ENCODE measurements at regions not wholly inside any gene's neighbourhood (a gene's known extent, or its start where the extent isn't known, plus 50 kb on each side); places are given as distances from the start of the nearest gene placed in this dataset.

GRCh38 chr1:219050086-219050821 lies 123.4 kb upstream of the LYPLAL1 start:
- CTCF ChIA-PET: no interaction called here

GRCh38 chr1:219050822-219051125 lies 122.9 kb upstream of the LYPLAL1 start:
- H3K4me3 ChIP-seq (replicated peaks in 1 of 2; ENCODE audit: low read depth in 1 of 2, low read length in 2 of 2): no peak overlapping the region
- H3K36me3 ChIP-seq (ENCODE audit: control insufficient read depth in 1 of 2, insufficient read depth in 2 of 2, low read length in 2 of 2): no peaks in the 10 kb centered on the region
- DNase-seq (ENCODE audit: low read depth, low spot score): no peak
- no peak overlapping the region for H3K9ac ChIP-seq (ENCODE audit: low read length)
- ChIA-PET POLR2A (no interaction called here), RAD21 (ENCODE audit: low non-redundant PET in 1 of 2, low total read pairs in 2 of 2, uncharacterized antibody in 2 of 2, unreplicated experiment in 2 of 2) (no interaction called here), CTCF (no interaction called here)
- intact Hi-C loops (cut with micrococcal nuclease): no loop called here
- TF ChIP-seq ELF1 (IDR thresholded peaks at IDR 0.05; ENCODE audit: borderline replicate concordance, low read depth) (no peak), YY1 (IDR thresholded peaks at IDR 0.05; ENCODE audit: extremely low read depth, insufficient replicate concordance, low read depth, low read length) (no peak), EZH2phosphoT487 (IDR thresholded peaks at IDR 0.05; ENCODE audit: borderline replicate concordance) (no peak), SRF (IDR thresholded peaks at IDR 0.05; ENCODE audit: low read depth) (no peak), ZBTB33 (IDR thresholded peaks at IDR 0.05; ENCODE audit: extremely low read depth, insufficient replicate concordance, low read length) (no peak), CBX3 (IDR thresholded peaks at IDR 0.05; ENCODE audit: low read depth) (no peak), REST (IDR thresholded peaks at IDR 0.05; ENCODE audit: low read depth) (no peak), ATF3 (IDR thresholded peaks at IDR 0.05) (no peak)
- H3K9me2 ChIP-seq (ENCODE audit: insufficient read depth): no peaks in the 10 kb centered on the region
- ATAC-seq: no peak
- no peak overlapping the region for H2AFZ ChIP-seq (ENCODE audit: low read depth, low read length, poor library complexity, severe bottlenecking)
- H3K9me3 ChIP-seq (ENCODE audit: control insufficient read depth in 1 of 2, insufficient read depth in 1 of 2, low read depth in 1 of 2, low read length in 2 of 2): no peaks in the 10 kb centered on the region
- no peak overlapping the region for H3K4me2 ChIP-seq (ENCODE audit: low read length)
- BruUV-seq (replicated peaks): no TSS peak
- H3K27ac ChIP-seq (ENCODE audit: low read depth, low read length): no peak overlapping the region
- no peaks in the 10 kb centered on the region for H3K27me3 ChIP-seq (ENCODE audit: insufficient read depth, low read length)
- no peaks in the 10 kb centered on the region for H4K20me1 ChIP-seq (ENCODE audit: insufficient read depth)
- no peaks in the 10 kb centered on the region for H3K79me2 ChIP-seq (ENCODE audit: insufficient read depth, low read length)
- no peaks in the 10 kb centered on the region for H3K4me1 ChIP-seq (ENCODE audit: control insufficient read depth in 1 of 2, insufficient read depth in 2 of 2, low read length in 2 of 2)

More at GRCh38 chr1:219050086-219050821, 123.4 kb upstream of the LYPLAL1 start:
- no peak overlapping the region for H3K27ac ChIP-seq (ENCODE audit: low read depth, low read length)
- no peak for TF ChIP-seq RAD21 (IDR thresholded peaks at IDR 0.05; ENCODE audit: low read depth)
- TF ChIP-seq SP1 (IDR thresholded peaks at IDR 0.05; ENCODE audit: low read depth): no peak
- TF ChIP-seq ZNF274 (IDR thresholded peaks at IDR 0.05; ENCODE audit: low read depth, low read length): no peak
- TF ChIP-seq YY1 (IDR thresholded peaks at IDR 0.05; ENCODE audit: extremely low read depth, insufficient replicate concordance, low read depth, low read length): no peak
- TF ChIP-seq EGR1 (IDR thresholded peaks at IDR 0.05; ENCODE audit: low read depth): no peak
- TF ChIP-seq CBX3 (IDR thresholded peaks at IDR 0.05; ENCODE audit: low read depth): no peak
- no peak overlapping the region for H3K9ac ChIP-seq (ENCODE audit: low read length)
- ATAC-seq (no peak), DNase-seq (ENCODE audit: low read depth, low spot score) (no peak)
- H3K9me3 ChIP-seq (ENCODE audit: control insufficient read depth in 1 of 2, insufficient read depth in 1 of 2, low read depth in 1 of 2, low read length in 2 of 2): no peaks in the 10 kb centered on the region
- no peak overlapping the region for H3K4me2 ChIP-seq (ENCODE audit: low read length)
- no peak overlapping the region for H2AFZ ChIP-seq (ENCODE audit: low read depth, low read length, poor library complexity, severe bottlenecking)
- ChIA-PET POLR2A (no interaction called here), RAD21 (ENCODE audit: low non-redundant PET in 1 of 2, low total read pairs in 2 of 2, uncharacterized antibody in 2 of 2, unreplicated experiment in 2 of 2) (no interaction called here)
- H3K4me3 ChIP-seq (replicated peaks in 1 of 2; ENCODE audit: low read depth in 1 of 2, low read length in 2 of 2): no peak overlapping the region
- no TSS peak for BruUV-seq (replicated peaks)
- intact Hi-C loops (cut with micrococcal nuclease): no loop called here
- no peaks in the 10 kb centered on the region for H4K20me1 ChIP-seq (ENCODE audit: insufficient read depth)
- H3K4me1 ChIP-seq (ENCODE audit: control insufficient read depth in 1 of 2, insufficient read depth in 2 of 2, low read length in 2 of 2): no peaks in the 10 kb centered on the region
- H3K27me3 ChIP-seq (ENCODE audit: insufficient read depth, low read length): no peaks in the 10 kb centered on the region
- no peaks in the 10 kb centered on the region for H3K79me2 ChIP-seq (ENCODE audit: insufficient read depth, low read length)
- no peaks in the 10 kb centered on the region for H3K36me3 ChIP-seq (ENCODE audit: control insufficient read depth in 1 of 2, insufficient read depth in 2 of 2, low read length in 2 of 2)
- H3K9me2 ChIP-seq (ENCODE audit: insufficient read depth): no peaks in the 10 kb centered on the region
